MM.1S (cell line): ENCODE measurements at regions not wholly inside any gene's neighbourhood (a gene's known extent, or its start where the extent isn't known, plus 50 kb on each side); places are given as distances from the start of the nearest gene placed in this dataset.

Experiments
- CTCF ChIP-seq: fragments of 300-600 bp; sonication (generic); IDR thresholded peaks from 2 replicates; pipeline ENCODE4 v1.5.1; 2016; ENCODE audit warnings: antibody characterized with exemption, low read length, mixed read lengths
- EZH2 ChIP-seq: fragments of 300-600 bp; sonication (generic); optimal IDR thresholded peaks from 2 replicates; pipeline ENCODE3; 2017; ENCODE audit warnings: low read depth, mild to moderate bottlenecking, antibody characterized with exemption, low read length, mixed read lengths
- EZH2phosphoT487 ChIP-seq: fragments of 300-600 bp; sonication (generic); IDR thresholded peaks from 2 replicates; pipeline ENCODE4 v1.6.1; 2018; ENCODE audit warnings: antibody characterized with exemption, low read length

- TF ChIP-seq CTCF = no peak
- no peak for TF ChIP-seq EZH2
- TF ChIP-seq EZH2phosphoT487 = no peak
Measured at GRCh38 chr9:22392523-22392922, 54.1 kb upstream of the DMRTA1 start.
